IMR-90 (cell line): ENCODE measurements at regions not wholly inside any gene's neighbourhood (a gene's known extent, or its start where the extent isn't known, plus 50 kb on each side); places are given as distances from the start of the nearest gene placed in this dataset.

Experiments used
- ATAC-seq: fragments of 200-7000 bp; cut with Tn5 transposase; 2 replicates; pipeline ENCODE4 v1.9.1; 2020; ENCODE audit warnings: low read depth, mild to moderate bottlenecking, moderate library complexity
- BruUV-seq: library from RNA; stranded (reverse); fragments of 400-500 nt; replicated peaks from 2 replicates; lab custom pipeline; 2021; lab: Mats Ljungman, UMichigan
- CTCF ChIA-PET: fragments of 300-600 bp; formaldehyde crosslinking; extraction: SDS; loops from one replicate; lab custom pipeline; 2021; ENCODE audit warnings: antibody characterized with exemption; lab: Yijun Ruan, JAX
- POLR2A ChIA-PET: fragments of 300-600 bp; sonication (Branson Sonifier 250); formaldehyde crosslinking; loops from one replicate; lab custom pipeline; 2022; ENCODE audit warnings: antibody characterized with exemption; ENCODE audit not compliant: unreplicated experiment; lab: Charles Lee
- DNase-seq: peaks from one replicate; pipeline ENCODE4 v3.0.0; 2013
- H2AFZ ChIP-seq: replicated peaks from 2 replicates; pipeline ENCODE3; 2013; ENCODE audit warnings: low read length, mild to moderate bottlenecking; ENCODE audit not compliant: poor library complexity
- H2AK5ac ChIP-seq: 2 replicates; pipeline ENCODE4 v1.6.1; 2013; ENCODE audit warnings: low read depth, low read length, inconsistent platforms
- H2AK9ac ChIP-seq: replicated peaks from 2 replicates; pipeline ENCODE3; 2013; ENCODE audit warnings: mild to moderate bottlenecking, low read depth, low read length, moderate library complexity; ENCODE audit not compliant: poor library complexity
- H2BK120ac ChIP-seq: 2 replicates; pipeline ENCODE4 v1.6.1; 2013; ENCODE audit warnings: low read depth, low read length, inconsistent platforms
- H2BK15ac ChIP-seq: 3 replicates; pipeline ENCODE4 v1.6.1; 2013; ENCODE audit warnings: low read depth, low read length, inconsistent platforms
- H2BK20ac ChIP-seq: 2 replicates; pipeline ENCODE4 v1.6.1; 2013; ENCODE audit warnings: low read depth, mild to moderate bottlenecking, inconsistent platforms, low read length, moderate library complexity
- H2BK5ac ChIP-seq: 2 replicates; pipeline ENCODE4 v1.6.1; 2013; ENCODE audit warnings: mild to moderate bottlenecking, low read depth, low read length, inconsistent platforms; ENCODE audit not compliant: poor library complexity, severe bottlenecking
- H3K14ac ChIP-seq: replicated peaks from 2 replicates; pipeline ENCODE4 v1.6.1; 2013; ENCODE audit warnings: low read depth, low read length, inconsistent platforms
- H3K18ac ChIP-seq: 2 replicates; pipeline ENCODE4 v1.6.1; 2013; ENCODE audit warnings: low read depth, low read length, control low read depth
- H3K23ac ChIP-seq: 2 replicates; pipeline ENCODE4 v1.6.1; 2013; ENCODE audit warnings: low read depth, low read length, inconsistent platforms
- H3K27ac ChIP-seq: 2 replicates; pipeline ENCODE4 v1.5.1; 2013; ENCODE audit warnings: mild to moderate bottlenecking, control low read depth, low read length; ENCODE audit not compliant: insufficient read depth
- H3K27me3 ChIP-seq: 2 replicates; pipeline ENCODE4 v1.6.1; 2013; ENCODE audit warnings: low read length; ENCODE audit not compliant: control insufficient read depth, insufficient read depth
- H3K36me3 ChIP-seq: 2 replicates; pipeline ENCODE4 v1.6.1; 2013; ENCODE audit warnings: low read length, mixed read lengths; ENCODE audit not compliant: control insufficient read depth, insufficient read depth
- H3K4ac ChIP-seq: 2 replicates; pipeline ENCODE4 v1.6.1; 2013; ENCODE audit warnings: low read depth, low read length, inconsistent platforms
- H3K4me1 ChIP-seq: 2 replicates; pipeline ENCODE4 v1.6.1; 2013; ENCODE audit warnings: low read length, mixed read lengths; ENCODE audit not compliant: control insufficient read depth, insufficient read depth
- H3K4me2 ChIP-seq: 2 replicates; pipeline ENCODE4 v1.6.1; 2013; ENCODE audit warnings: low read depth, mild to moderate bottlenecking, control low read depth, low read length, moderate library complexity
- H3K4me3 ChIP-seq: 2 replicates; pipeline ENCODE4 v1.5.1; 2013; ENCODE audit warnings: low read depth, mild to moderate bottlenecking, control low read depth, low read length, moderate library complexity; ENCODE audit not compliant: insufficient read depth
- H3K56ac ChIP-seq: 2 replicates; pipeline ENCODE4 v1.6.1; 2013; ENCODE audit warnings: low read length, inconsistent platforms; ENCODE audit not compliant: insufficient read depth; ENCODE audit errors: extremely low read depth
- H3K79me1 ChIP-seq, 2 experiments: 2 replicates each; pipeline ENCODE4 v1.6.1; 2013; ENCODE audit warnings: low read length in 2 of 2, inconsistent platforms in 1 of 2, low read depth in 1 of 2
- H3K9ac ChIP-seq: 2 replicates; pipeline ENCODE4 v1.6.1; 2013; ENCODE audit warnings: low read depth, low read length, control low read depth
- H3K9me1 ChIP-seq: 2 replicates; pipeline ENCODE4 v1.6.1; 2013; ENCODE audit warnings: low read length, inconsistent platforms; ENCODE audit not compliant: insufficient read depth
- H3K9me3 ChIP-seq: 2 replicates; pipeline ENCODE4 v1.6.1; 2013; ENCODE audit warnings: low read length; ENCODE audit not compliant: control insufficient read depth, insufficient read depth
- H4K20me1 ChIP-seq: 2 replicates; pipeline ENCODE4 v1.6.1; 2013; ENCODE audit warnings: low read length, inconsistent platforms; ENCODE audit not compliant: insufficient read depth
- H4K5ac ChIP-seq: 2 replicates; pipeline ENCODE4 v1.6.1; 2013; ENCODE audit warnings: mild to moderate bottlenecking, low read depth, low read length, control low read depth
- H4K8ac ChIP-seq, 2 experiments: 2 replicates each; pipeline ENCODE4 v1.6.1; 2013; ENCODE audit warnings: low read depth in 2 of 2, low read length in 2 of 2, control low read depth in 1 of 2, inconsistent platforms in 1 of 2
- H4K91ac ChIP-seq: 2 replicates; pipeline ENCODE4 v1.6.1; 2013; ENCODE audit warnings: low read depth, low read length, inconsistent platforms; ENCODE audit not compliant: insufficient read depth
- CHD1 ChIP-seq: IDR thresholded peaks from 2 replicates; pipeline ENCODE4 v1.6.1; 2012; ENCODE audit warnings: low read depth, low read length, improper control_type of control experiment
- MAFK ChIP-seq: IDR thresholded peaks from 2 replicates; pipeline ENCODE4 v1.6.1; 2012; ENCODE audit warnings: low read depth, low read length, improper control_type of control experiment
- SMC3 ChIP-seq: fragments of 150-350 bp; IDR thresholded peaks from 2 replicates; pipeline ENCODE4 v1.6.1; 2016; ENCODE audit warnings: low read depth, mild to moderate bottlenecking, antibody characterized with exemption, low read length, moderate library complexity
- WGBS, 2 experiments: methylation state at CpG; one replicate each; pipeline versions ENCODE4 v1.1.5 to v1.1.7; 2013; ENCODE audit warnings: missing lambda C conversion rate in 2 of 2; ENCODE audit not compliant: insufficient read length in 1 of 2; ENCODE audit errors: extremely low coverage in 2 of 2; 5-methylcytosine and 5-hydroxymethylcytosine counted together
- dilution Hi-C: fragments of 300-500 bp; cut with HindIII; formaldehyde crosslinking; loops from one replicate; pipeline ENCODE4 v1.14.3; 2018; ENCODE audit warnings: low sequenced_read_pairs; ENCODE audit not compliant: unreplicated experiment
- in situ Hi-C: fragments of 300-500 bp; cut with MboI; formaldehyde crosslinking; loops from 3 replicates; pipeline ENCODE4 v1.14.3; 2019; ENCODE audit warnings: low sequenced_read_pairs, inconsistent platforms, mixed read lengths
- intact Hi-C: fragments of 100-400 bp; cut with micrococcal nuclease; formaldehyde crosslinking; loops from 2 replicates; pipeline ENCODE4 v1.10.0; 2022
- TF ChIP-seq, protein P1 (sequence below): conservative IDR thresholded peaks from 2 replicates; pipeline ENCODE4 v1.5.1; 2012; ENCODE audit warnings: mild to moderate bottlenecking, low read depth, low read length, improper control_type of control experiment

DNA sequence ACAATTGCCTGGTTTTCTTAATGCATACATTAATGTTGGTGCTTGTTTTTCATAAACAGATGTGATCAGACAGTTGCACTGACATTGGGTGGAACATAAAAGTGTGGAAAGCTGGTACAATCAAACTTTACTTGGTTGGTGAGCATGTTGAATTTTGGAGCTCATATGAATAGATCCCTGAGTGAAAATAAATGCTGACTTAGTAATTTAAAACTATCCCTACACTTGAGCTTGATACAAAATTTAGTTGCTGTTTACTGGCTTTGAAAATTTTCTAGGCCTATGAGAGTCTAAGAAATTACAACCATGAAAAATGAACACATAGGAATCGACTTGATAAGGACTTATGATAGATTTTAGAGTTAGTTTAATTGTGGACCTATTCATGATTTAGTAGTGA, 551.8 kb upstream of the PABPC4L start:
- no peak overlapping the region for H3K9ac ChIP-seq
- no peak overlapping the region for H2AK9ac ChIP-seq
- no peaks in the 10 kb centered on the region for H3K27me3 ChIP-seq
- intact Hi-C loops (no loop called here), dilution Hi-C loops (no loop called here), in situ Hi-C loops (no loop called here)
- H2BK120ac ChIP-seq = no peak overlapping the region
- H3K79me1 ChIP-seq = no peaks in the 10 kb centered on the region
- no peak overlapping the region for H4K5ac ChIP-seq
- H2AFZ ChIP-seq = no peak overlapping the region
- H3K9me1 ChIP-seq = no peaks in the 10 kb centered on the region
- TF ChIP-seq SMC3 = no peak
- TF ChIP-seq, protein P1, sequence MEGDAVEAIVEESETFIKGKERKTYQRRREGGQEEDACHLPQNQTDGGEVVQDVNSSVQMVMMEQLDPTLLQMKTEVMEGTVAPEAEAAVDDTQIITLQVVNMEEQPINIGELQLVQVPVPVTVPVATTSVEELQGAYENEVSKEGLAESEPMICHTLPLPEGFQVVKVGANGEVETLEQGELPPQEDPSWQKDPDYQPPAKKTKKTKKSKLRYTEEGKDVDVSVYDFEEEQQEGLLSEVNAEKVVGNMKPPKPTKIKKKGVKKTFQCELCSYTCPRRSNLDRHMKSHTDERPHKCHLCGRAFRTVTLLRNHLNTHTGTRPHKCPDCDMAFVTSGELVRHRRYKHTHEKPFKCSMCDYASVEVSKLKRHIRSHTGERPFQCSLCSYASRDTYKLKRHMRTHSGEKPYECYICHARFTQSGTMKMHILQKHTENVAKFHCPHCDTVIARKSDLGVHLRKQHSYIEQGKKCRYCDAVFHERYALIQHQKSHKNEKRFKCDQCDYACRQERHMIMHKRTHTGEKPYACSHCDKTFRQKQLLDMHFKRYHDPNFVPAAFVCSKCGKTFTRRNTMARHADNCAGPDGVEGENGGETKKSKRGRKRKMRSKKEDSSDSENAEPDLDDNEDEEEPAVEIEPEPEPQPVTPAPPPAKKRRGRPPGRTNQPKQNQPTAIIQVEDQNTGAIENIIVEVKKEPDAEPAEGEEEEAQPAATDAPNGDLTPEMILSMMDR = no peak
- TF ChIP-seq MAFK = peak; percentile 81
- TF ChIP-seq CHD1 = no peak
- no peak overlapping the region for H3K4me2 ChIP-seq
- no peak overlapping the region for H2BK20ac ChIP-seq
- no CpG with 5 or more reads among the region's 1 CpG for WGBS, 2 experiments
- CTCF ChIA-PET = no interaction called here
- H3K56ac ChIP-seq = no peak overlapping the region
- H3K23ac ChIP-seq = no peak overlapping the region
- H4K91ac ChIP-seq = no peak overlapping the region
- H2BK5ac ChIP-seq = no peak overlapping the region
- H3K4ac ChIP-seq = no peak overlapping the region
- H2AK5ac ChIP-seq = no peak overlapping the region
- no TSS peak for BruUV-seq
- H2BK15ac ChIP-seq = no peak overlapping the region
- H4K8ac ChIP-seq = no peak overlapping the region
- no peak overlapping the region for H3K4me3 ChIP-seq
- DNase-seq = no peak
- H3K14ac ChIP-seq = no peak overlapping the region
- POLR2A ChIA-PET = no interaction called here
- no peaks in the 10 kb centered on the region for H3K36me3 ChIP-seq
- no peak overlapping the region for H3K18ac ChIP-seq
- no peaks in the 10 kb centered on the region for H3K9me3 ChIP-seq
- H3K4me1 ChIP-seq = no peaks in the 10 kb centered on the region
- no peaks in the 10 kb centered on the region for H4K20me1 ChIP-seq
- ATAC-seq = no peak
- no peak overlapping the region for H3K27ac ChIP-seq
